ENCODE measurements at regions not wholly inside any gene's neighbourhood (a gene's known extent, or its start where the extent isn't known, plus 50 kb on each side); places are given as distances from the start of the nearest gene placed in this dataset.
"Not testable (repeated sequence)": the region's sequence is repeated elsewhere in the genome, so short reads cannot be mapped to it uniquely, and the experiment has no call there.

GRCh38 chr5:54883374-54884194, 101.8 kb downstream of the ESM1 start:
- no peak for DNase-seq

- DNase-seq = no peak
Observed at GRCh38 chr5:54882841-54883240, 102.6 kb downstream of the ESM1 start.

GRCh38 chr5:54882101-54882500, 103.3 kb downstream of the ESM1 start:
- DNase-seq = no peak

- DNase-seq = no peak
Observed at GRCh38 chr5:54881286-54882005, 103.9 kb downstream of the ESM1 start.

- no peak for DNase-seq
Observed at GRCh38 chr5:54876976-54877375, 108.4 kb downstream of the ESM1 start.

- DNase-seq = no peak
Observed at GRCh38 chr5:54876556-54876955, 108.8 kb downstream of the ESM1 start.

- DNase-seq = no peak
Observed at GRCh38 chr5:54874337-54875021, 110.9 kb downstream of the ESM1 start.

GRCh38 chr5:54873691-54874090, 111.7 kb downstream of the ESM1 start:
- DNase-seq = no peak

GRCh38 chr5:54872810-54873209, 112.6 kb downstream of the ESM1 start:
- DNase-seq = no peak

- no peak for DNase-seq
Observed at GRCh38 chr5:54870271-54870670, 115.1 kb downstream of the ESM1 start.

GRCh38 chr5:54869691-54870090, 115.7 kb downstream of the ESM1 start:
- no peak for DNase-seq

GRCh38 chr5:54868511-54869483, 116.6 kb downstream of the ESM1 start:
- no peak for DNase-seq

GRCh38 chr5:54867310-54867944, 118.0 kb downstream of the ESM1 start:
- no peak for DNase-seq

GRCh38 chr5:54864911-54865515, 120.4 kb downstream of the ESM1 start:
- DNase-seq = not testable (repeated sequence)

GRCh38 chr5:54862036-54862435, 123.4 kb downstream of the ESM1 start:
- no peak for DNase-seq

- no peak for DNase-seq
Observed at GRCh38 chr5:54861212-54861894, 124.0 kb downstream of the ESM1 start.

GRCh38 chr5:54860321-54860720, 125.1 kb downstream of the ESM1 start:
- no peak for DNase-seq

GRCh38 chr5:54859316-54859715, 126.1 kb downstream of the ESM1 start:
- DNase-seq = no peak

GRCh38 chr5:54854883-54855581, 130.4 kb downstream of the ESM1 start:
- no peak for DNase-seq

- DNase-seq = no peak
Observed at GRCh38 chr5:54852007-54852406, 133.4 kb downstream of the ESM1 start.
